Activated CD8-positive, alpha-beta memory T cell treated with anti-CD3 and anti-CD28 coated beads, Interleukin-2, amount 50 U/mL, for 4 hours (primary cell): ENCODE measurements at regions not wholly inside any gene's neighbourhood (a gene's known extent, or its start where the extent isn't known, plus 50 kb on each side); places are given as distances from the start of the nearest gene placed in this dataset.
"Not testable (repeated sequence)": the region's sequence is repeated elsewhere in the genome, so short reads cannot be mapped to it uniquely, and the experiment has no call there.

Source experiments
- DNase-seq: peaks from one replicate; pipeline ENCODE4 v3.0.0-alpha.2; 2020

DNA sequence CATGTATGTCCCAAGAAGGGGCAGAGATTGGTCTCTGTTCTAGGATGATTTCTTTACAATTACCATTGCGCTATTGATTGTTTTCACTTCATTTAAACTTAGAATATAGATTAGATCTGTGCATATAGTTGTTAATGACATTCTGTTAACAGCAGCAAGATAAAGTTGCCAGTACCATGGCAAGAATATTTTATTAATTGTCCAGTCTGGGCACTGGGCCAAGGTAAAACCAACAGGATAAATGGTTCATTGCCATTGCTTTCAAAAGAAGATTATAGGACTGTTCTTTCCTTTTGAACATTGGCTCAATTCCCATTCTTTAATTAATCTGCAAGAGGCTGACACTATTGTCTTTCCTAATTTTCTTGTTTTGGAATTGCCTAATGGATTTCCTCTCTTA lies 592.4 kb downstream of the RFPL4B start:
- DNase-seq: no peak

DNA sequence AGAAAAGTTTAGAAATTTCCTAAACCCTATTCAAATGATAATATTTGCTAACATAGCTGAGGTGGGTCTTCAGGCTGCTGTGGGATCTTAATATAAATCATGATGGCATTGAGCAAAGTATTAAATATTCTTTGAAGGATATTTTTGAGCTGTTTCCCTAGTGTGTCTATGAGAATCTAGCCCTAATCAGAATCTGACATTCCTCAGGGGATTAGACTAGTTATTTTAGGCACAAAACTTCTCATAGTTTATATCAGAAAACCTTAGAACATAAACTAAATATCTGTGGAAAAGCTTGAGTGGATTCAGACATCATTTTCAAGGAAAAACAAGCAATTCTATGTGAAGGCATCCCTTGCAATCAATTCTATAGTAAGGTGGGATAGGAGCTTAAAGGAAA lies 594.5 kb downstream of the RFPL4B start:
- no peak for DNase-seq

DNA sequence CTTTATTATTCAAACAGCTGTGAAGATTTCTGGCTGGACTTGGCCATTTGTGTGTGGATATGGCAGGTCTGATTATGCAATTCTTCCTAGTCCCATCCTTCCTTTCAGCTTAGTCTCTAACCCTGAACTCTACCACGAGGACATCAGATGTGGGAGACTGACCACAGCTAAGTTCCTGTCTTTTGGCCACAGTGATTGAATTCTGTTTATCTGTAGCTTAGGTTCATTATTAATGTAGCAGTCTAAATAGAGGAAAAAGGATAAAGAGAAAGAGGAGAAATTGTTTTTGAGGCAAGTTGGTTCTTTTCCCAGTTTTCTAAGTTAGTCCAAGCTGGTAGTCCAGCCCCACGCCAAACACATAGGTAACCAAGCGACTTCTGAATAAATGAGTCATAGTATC lies 598.9 kb downstream of the RFPL4B start:
- no peak for DNase-seq

DNA sequence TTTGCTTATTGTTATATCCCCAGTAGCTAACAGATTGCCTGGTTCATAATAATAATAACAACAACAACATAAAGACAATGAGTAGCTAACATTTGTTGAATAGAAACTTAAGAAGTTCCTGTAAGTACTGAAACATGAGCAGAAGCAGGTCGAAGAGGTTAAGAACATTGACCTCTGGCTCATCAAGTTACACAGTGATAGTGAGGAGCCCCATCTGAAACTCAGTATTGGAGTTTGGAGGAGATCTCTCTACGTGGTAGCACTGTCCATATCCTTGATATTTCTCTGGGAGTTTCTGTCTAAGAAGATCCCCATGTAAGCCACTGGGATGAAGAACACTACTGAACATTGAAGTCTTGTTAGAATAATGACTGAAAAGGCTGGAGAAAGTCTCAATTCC lies 600.4 kb downstream of the RFPL4B start:
- no peak for DNase-seq

DNA sequence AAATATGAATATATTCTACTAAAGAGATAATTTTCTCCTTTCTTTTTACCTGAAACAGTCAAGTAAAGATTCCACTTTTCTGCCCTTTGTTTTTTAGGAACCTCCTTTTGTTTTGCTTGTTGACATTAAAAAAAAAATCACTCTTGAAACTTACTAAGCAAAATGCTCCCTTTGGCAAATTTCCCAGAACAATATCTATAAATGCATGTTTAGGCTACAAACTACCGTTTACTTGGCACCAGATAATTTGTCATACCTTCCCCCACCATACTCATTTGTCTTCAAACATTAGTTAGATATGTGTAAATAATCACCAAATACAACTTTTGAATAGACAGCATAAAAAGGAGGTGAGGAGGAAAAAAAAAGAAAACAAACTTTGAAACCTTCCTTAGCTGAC lies 604.7 kb downstream of the RFPL4B start:
- DNase-seq: no peak

DNA sequence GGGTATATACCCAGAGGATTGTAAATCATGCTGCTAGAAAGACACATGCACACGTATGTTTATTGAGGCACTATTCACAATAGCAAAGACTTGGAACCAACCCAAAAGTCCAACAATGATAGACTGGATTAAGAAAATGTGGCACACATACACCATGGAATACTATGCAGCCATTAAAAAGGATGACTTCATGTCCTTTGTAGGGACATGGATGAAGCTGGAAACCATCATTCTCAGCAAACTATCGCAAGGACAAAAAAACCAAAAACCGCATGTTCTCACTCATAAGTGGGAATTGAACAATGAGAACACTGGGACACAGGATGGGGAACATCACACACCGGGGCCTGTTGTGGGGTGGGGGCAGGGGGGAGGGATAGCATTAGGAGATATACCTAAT lies 608.6 kb downstream of the RFPL4B start:
- not testable (repeated sequence) for DNase-seq

DNA sequence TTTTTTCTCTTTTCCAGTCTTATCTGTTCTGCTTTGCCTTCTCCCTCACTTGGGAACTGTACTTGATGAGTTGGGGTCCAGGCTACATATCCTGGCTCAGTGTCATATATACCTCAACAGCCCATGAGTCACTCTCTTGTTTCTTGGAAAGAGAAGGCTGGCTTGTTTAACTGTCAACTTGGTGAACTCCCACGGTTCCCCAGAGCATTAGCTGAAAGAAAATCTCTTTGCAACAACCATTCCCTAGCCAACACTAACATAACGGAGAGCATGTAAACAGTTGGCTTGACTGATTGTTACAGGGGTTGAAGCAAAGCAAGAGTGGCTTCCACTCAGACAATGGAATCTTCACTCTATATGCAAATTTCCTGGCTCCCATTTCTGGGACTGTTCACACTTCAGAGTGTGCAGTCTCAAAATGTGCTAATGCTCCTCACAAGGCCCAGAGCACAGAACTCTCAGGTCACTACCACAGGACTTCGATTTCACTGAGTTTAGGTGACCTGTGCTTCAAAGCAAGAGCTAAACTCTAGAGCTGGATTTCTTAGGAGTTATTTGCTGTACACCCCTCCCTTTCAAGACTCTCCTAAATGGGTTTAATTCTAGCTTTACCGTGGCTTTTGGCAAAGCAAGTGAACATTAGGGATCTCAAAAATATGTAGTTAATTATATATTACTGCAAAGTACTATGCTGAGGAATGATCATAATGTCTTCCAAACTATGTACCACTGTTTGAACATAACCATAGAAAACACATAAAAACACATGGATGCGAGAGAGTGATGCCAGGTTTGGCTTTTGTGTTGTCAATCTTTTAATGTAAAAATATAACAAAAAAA lies 609.8 kb downstream of the RFPL4B start:
- no peak for DNase-seq

DNA sequence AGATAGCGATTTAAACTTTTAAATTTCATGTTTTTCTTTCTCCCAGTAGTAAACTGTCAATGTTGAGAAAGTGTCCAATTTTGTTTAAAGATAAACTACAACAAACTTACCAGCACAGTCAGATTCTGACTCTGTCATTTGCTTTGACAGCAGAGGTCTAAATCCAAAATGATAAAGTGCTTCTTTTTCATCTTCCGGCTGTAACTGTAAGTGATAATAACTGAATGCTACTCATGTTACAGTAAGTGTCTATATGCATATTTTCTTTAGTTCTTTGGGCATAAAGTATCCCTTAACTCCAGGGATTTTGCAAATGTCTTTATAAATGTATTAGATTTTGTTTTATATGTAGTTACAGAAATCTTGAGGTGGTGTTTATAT lies 610.4 kb downstream of the RFPL4B start:
- no peak for DNase-seq

DNA sequence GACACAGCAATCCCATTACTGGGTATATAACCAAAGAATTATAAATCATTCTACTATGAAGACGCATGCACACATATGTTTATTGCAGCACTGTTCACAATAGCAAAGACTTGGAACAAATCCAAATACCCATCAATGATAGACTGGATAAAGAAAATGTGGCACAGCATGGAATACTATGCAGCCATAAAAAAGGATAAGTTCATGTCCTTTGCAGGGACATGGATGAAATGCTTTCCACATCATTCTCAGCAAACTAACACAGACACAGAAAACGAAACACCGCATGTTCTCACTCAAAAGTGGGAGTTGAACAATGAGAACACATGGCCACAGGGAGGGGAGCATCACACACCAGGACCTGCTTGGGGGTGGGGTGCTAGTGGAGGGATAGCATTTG lies 613.0 kb downstream of the RFPL4B start:
- not testable (repeated sequence) for DNase-seq

DNA sequence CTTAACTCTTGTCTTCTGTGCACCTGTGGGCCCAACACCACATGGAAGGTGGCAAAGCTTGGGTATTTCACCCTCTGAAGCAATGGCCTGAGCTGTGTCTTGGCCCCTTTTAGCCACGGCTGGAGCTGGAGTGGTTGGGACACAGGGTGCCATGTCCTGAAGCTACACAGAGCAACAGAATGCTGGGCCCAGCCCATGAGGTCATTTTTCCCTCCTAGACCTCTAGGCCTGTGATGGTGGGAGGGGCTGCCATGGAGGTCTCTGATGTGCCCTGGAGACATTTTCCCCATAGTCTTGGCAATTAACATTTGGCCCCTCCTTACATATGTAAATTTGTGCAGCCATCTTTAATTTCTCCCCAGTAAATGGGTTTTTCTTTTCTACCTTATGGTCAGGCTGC lies 620.8 kb downstream of the RFPL4B start:
- DNase-seq: no peak

DNA sequence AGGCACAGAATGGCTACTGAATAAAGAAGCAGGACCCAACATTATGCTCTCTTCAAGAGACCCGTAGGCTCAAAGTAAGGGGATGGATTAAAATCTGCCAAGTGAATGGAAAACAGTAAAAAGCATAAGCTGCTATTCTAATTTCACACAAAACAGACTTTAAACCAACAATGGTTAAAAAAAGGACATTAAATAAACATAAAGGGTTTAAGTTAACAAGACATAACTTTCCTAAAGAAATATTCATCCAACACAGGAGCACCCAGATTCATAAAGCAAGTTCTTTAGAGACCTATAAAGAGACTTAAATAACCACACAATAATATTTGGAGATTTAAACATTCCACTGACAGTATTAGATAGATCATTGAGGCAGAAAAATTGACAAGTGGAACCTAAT lies 624.5 kb downstream of the RFPL4B start:
- no peak for DNase-seq

DNA sequence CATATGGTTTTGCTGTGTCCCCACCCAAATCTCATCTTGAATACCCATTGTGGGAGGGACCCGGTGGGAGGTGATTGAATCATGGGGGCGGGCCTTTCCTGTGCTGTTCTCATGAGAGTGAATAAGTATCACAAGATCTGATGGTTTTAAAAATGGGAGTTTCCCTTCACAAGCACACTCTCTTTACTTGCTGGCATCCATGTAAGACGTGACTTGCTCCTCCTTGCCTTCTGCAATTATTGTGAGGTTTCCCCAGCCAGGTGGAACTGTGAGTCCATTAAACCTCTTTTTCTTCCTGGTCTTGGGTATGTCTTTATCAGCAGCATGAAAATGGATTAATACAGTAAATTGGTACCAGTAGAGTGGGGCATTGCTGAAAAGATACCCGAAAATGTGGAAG lies 627.8 kb downstream of the RFPL4B start:
- DNase-seq: not testable (repeated sequence)

DNA sequence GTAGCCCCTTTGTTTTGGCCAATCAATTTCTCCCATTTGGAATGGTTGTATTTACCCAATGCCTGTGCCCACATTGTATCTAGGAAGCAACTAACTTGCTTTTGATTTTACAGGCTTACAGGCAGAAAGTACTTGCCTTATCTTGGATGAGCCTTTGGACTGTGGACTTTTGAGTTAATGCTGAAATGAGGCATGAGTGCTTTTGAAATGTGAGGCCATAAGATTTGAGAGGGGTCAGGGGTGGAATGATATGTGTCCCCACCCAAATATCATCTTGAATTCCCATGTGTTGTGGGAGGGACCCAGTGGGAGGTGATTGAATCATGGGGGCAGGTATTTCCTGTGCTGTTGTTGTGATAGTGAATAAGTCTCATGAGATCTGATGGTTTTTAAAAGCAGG lies 629.4 kb downstream of the RFPL4B start:
- DNase-seq: not testable (repeated sequence)

DNA sequence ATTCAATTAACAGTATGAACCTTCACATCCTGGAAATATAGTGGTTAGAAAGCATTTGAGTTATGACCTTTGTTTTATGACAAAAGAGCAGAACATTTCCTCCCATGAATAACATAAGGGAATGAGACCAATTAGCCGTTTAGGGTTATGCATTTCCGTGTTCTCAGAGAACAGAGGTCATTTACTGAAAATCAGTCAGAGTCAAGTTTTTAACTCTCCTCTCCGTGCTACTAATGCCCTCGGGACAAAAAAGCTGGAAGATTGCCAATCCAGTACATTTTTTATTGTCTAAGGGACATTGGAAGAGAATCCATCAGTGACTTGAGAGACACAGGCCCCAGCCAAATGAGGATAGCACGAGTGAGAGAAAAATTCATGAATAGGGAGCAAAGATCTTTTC lies 632.7 kb downstream of the RFPL4B start:
- no peak for DNase-seq

DNA sequence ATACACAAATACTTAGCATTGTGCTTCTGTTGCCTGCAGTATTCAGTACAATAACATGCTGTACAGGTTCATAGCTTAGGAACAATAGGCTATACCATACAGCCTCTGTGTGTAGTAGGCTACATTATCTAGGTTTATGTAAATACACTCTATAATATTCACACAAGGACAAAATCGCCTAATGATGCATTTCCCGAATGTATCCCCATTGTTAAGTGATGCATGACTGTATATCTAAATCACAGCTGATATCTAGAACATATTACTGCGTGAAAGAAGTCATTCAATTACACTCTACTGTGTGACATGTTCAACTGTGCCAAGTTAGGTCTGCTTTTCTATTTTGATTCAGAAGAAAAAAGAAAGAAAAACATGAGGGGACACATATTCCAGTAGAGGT lies 633.5 kb downstream of the RFPL4B start:
- DNase-seq: no peak

DNA sequence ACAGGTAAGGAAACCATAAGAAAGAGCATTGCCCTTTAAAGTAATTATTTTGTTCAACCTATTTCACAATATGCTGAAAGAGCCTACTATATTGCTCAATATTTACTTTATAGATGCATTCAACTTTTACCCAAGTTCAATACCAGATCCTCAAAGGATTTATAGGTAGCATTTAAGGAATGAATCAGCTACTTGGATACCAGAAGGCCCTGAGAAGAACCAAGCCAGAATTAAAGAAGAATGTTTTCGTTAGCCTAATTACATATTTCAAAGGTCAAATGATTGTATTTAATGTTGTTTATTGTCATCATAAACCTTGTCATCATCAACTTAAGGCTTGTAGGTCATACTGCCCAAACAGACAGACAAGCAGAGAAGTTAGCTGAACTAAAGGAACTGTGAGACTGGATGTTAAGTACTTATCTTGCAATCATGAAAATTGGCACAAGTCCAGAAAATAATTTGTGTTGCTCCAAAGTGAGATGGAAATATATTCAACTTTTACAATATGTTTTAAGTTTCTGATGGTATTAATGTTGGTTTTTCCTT lies 636.7 kb downstream of the RFPL4B start:
- DNase-seq: no peak

DNA sequence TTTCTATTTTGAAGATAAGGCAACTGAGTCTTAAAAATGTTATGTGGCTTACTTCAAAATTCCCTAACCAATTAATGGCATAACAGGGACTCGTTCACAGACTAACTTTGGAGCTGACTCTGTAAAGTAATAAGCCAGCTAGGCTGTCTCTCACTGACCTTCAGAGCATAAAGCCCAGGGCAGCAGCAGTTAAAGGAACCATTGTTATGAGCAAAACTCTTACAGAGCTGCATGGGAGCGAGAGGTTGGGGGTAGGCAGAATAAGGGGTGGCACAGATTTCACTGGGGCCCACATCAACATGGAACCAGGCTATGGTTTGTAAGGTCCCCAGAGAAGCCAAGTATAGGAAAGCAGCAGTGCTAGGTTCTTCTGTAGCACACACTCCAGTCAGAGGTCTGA lies 637.8 kb downstream of the RFPL4B start:
- DNase-seq: no peak

DNA sequence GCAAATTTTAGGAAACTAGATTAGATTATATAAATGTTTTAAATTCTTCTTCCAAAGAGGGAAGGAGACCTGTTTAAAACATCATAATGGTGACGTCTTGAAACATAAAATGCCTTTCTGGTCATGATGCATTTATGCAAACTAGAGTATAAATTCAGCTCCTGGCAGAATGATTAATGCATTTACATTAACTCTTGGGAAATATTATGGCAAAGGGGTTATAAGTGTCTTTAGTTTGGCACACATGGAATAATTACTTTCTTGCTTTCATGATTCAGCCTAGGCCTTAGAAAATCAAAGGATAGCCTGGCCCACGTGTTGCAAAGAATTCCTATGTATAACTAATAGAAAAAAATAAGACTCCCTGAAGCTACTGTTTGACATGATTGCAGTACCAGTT lies 639.2 kb downstream of the RFPL4B start:
- no peak for DNase-seq

DNA sequence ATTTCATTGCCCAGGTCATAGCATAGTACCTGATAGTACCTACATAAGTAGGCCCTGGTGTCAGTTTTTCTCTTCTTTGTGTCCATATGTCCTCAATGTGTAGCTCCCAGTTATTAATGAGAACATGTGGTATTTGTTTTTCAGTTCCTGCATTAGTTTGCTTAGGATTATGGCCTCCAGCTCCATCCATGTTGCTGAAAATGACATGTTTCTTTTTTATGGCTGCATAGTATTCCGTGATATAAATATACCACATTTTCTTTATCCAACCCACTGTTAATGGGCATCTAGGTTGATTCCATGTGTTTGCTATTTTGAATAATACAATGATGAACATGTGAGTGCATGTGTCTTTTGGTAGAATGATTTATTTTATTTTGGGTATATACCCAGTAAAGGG lies 641.6 kb downstream of the RFPL4B start:
- DNase-seq: no peak

DNA sequence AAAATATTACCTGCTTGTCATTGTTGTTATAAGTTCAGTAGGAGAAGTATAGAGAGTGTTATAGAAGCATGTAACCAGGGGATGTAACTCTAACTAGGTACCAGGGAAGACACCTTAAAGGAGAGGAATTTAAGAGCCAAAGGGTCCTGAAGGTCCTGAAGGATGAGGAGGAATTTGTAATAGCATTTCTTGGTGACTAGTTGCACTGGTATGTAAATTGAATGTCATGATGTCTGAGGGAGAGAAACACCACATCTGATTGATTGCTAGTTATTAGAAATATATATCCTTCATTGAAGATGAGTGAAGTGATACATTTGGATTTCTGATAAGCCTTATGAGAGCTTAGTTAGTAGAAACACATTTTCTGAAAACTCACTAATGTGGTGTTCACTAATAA lies 643.8 kb downstream of the RFPL4B start:
- no peak for DNase-seq

DNA sequence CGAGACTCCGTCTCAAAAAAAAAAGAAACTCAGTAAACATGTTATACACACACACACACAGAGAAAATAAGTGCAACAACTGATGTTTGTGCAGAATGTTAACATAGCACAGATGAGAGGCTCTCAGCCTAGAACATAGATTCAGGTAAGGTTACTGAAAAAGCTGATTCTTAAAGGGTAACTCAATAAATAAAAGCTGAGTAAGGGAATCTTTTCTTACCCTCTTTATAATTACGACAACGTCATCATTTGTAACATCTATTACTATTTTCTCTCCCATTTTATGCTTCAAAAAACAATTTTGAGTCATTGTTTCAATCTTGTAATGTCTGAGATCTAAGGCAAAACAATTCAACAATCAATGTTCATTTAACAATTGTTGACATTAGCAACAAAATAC lies 644.8 kb downstream of the RFPL4B start:
- DNase-seq: no peak

DNA sequence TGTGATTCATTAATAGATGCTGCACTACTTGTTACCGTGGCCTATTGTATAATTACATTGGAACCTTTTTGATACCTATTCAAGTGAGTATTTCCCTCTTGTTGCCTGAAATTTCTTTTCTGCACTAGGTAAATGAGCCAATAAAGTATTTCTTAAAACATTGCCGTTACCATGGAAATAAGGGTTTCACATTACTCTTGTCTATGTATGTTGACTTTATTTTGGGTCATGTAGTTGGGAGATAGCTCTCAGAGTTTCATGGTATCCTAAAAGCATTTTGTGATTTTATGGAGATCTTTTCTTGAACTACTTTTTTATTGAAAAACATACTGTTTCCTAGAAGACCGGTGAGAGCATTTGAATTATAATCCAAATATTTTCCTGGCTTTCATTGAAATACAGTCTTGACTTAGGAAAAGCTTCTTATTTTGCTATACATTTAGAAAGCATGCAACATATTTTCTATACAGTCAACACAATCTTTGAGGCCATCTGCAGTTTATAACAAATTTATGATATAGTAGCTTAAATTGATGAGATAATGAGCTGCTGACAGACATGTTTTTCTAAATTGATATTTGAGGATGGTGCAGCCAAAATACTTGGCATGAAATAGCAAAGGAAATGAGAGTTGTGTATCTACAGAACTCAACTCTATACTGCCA lies 650.4 kb downstream of the RFPL4B start:
- DNase-seq: no peak

DNA sequence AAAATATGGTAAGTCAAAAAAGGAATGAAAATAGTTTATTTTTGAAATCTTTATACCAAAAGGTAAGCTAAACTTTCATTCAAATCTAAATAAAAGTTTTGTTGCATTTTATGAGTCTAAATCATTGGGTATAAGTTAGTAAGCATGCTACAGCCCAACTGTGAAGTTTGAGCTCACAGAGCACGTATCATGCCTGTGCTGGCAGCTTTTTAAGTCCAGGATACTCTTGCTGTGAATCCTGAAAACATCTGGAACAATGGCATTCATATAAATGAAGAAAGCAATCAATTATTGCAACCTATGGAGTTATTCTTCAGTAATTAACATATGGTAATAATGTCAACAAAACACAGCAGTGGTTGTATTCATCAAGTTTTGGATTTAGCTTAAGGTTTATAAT lies 656.9 kb downstream of the RFPL4B start:
- no peak for DNase-seq

DNA sequence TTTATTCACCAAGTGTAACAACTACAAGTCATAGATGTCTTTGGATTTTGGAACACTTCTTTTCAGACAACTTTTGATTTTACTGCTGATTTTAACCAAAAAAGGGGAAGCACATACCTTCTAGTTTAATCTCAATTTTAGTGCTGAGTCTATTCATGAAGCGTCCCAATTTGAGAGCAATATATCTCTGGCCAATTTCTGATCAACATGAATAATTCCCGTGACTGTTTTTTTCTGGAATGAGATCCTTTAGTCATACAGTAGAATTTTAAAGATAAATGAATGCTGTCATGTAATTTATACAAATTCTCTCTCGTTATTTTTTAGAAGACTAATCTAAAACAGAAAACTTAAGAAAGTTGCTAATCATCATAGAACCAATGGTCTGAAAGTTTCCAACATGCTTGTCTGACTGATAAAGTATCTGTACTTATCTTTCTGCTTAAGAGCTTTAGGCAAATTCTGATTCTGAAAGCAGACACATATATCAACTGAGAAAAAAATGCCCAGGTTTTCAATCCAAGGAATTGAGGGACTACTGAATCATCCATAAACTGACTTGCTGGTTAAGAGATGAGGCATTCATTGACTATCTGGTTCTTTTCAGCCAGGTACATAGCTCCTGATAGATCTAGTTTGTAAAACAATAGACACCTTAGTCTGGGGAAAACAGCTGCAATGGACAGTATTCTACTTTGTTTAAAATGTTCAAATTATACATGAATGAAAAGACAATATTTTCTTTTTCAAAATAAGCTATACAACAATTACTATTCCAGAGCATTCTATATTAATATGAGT lies 657.5 kb downstream of the RFPL4B start:
- no peak for DNase-seq
